Activated CD4-positive, alpha-beta T cell treated with anti-CD3 and anti-CD28 coated beads, Interleukin-2, amount 50 U/mL, for 4 hours (primary cell): ENCODE measurements at regions not wholly inside any gene's neighbourhood (a gene's known extent, or its start where the extent isn't known, plus 50 kb on each side); places are given as distances from the start of the nearest gene placed in this dataset.

Experiments used
- DNase-seq, 2 experiments: peaks; one replicate each; pipeline ENCODE4 v3.0.0-alpha.2; 2020

DNA sequence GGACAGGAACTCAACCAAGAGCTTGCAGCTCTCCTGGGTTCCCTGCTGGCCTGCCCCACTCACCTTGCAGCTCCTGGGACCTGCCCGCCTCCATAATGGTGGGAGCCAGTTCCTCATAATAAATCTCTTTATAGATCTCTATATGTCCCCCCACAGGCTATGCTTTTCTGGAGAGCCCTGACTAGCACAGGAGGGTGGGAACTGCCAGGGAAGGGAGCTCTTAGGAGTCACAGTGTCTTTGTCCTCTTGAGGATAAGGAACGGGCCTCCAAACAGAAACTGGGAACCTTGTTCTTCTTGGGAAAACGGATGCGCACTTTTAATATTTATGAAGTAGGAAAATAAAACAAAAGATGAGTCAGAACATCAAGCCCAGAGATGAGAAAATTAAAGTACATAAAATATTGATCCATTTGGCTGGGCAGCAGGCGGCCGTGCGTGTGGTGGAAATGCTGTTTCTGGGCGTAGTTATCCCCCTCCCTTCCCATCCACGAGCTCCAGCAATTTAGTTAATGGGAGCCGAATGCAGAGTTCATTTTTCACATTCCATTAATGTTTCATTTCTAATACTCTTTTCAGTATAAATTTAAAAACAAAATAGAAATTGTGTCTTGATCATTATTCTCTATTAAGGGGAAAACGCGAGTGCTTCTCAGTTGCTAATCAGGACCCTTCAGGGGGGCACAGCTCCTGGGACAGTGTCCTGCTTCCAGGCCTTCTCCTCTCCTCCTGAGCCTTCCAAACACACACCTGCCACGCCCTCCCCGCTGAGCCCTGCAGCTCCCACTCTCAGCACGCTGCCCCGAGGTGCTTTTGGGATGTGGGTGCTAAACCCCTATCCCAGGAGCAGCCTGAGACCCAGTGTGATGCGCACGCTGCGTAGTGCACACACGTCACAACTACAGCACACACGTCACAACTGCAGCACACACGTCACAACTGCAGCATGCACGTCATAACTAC, 323.3 kb upstream of the AJAP1 start:
- DNase-seq: no peak

- DNase-seq: no peak
Measured at GRCh38 chr1:4331767-4332163, 322.6 kb upstream of the AJAP1 start.

- DNase-seq: no peak
Measured at GRCh38 chr1:4336507-4336906, 317.9 kb upstream of the AJAP1 start.

- DNase-seq: no peak
Measured at GRCh38 chr1:4341421-4341820, 313.0 kb upstream of the AJAP1 start.

GRCh38 chr1:4344065-4344732, 310.2 kb upstream of the AJAP1 start:
- DNase-seq: no peak

- no peak for DNase-seq
Measured at GRCh38 chr1:4345094-4345493, 309.3 kb upstream of the AJAP1 start.

- no peak for DNase-seq
Measured at GRCh38 chr1:4346131-4346530, 308.3 kb upstream of the AJAP1 start.

DNA sequence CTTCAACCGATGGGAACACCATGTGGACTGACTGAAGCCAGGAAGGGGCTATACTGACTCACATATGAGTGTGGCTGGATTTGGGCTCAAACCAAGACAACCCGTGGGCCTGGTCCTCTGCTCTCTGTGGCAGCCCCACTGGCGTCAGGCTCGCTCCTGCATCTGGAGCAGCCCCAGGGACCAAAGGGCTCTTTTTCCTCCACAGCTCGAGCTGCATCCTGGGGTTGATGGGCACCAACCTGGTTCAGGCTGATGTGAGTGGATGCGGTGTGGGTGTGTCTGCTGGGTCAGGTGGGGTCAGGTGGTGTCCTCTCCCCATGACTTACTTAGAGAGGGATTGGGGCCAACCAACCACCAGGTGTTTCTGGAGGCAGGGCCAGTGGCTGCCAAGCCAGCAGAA, 303.0 kb upstream of the AJAP1 start:
- no peak for DNase-seq

GRCh38 chr1:4353090-4353856, 301.1 kb upstream of the AJAP1 start:
- DNase-seq: no peak

- no peak for DNase-seq
Measured at GRCh38 chr1:4355839-4356238, 298.6 kb upstream of the AJAP1 start.

- DNase-seq: no peak
Measured at GRCh38 chr1:4362314-4363044, 291.9 kb upstream of the AJAP1 start.

- DNase-seq: no peak
Measured at GRCh38 chr1:4366091-4366490, 288.3 kb upstream of the AJAP1 start.

DNA sequence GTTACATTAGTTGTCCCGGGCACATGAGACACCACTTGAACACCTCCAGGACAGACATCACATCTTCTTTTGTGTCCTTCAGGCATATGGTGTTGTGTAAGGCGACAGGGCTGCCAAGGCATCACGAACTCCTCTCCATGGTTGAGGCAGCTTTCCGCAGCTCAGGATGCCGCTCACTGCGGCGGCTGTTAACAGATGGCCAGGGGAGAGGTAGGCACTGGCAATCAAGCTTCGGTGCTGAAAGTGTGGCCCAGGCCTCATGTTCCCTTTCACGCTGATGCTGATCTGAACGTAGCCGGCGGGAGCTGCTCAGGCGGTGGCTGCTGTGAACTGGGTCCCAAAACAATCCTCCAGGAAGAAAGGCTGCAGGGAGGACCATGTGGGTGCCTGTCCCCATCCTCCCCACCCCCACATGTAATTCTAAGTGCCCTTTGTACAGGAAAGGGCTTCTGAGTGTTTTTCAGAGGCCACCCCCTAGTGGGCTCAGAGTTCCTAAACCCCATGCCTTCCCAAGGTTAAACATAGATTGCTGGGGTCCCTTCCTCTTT, 287.1 kb upstream of the AJAP1 start:
- no peak for DNase-seq

DNA sequence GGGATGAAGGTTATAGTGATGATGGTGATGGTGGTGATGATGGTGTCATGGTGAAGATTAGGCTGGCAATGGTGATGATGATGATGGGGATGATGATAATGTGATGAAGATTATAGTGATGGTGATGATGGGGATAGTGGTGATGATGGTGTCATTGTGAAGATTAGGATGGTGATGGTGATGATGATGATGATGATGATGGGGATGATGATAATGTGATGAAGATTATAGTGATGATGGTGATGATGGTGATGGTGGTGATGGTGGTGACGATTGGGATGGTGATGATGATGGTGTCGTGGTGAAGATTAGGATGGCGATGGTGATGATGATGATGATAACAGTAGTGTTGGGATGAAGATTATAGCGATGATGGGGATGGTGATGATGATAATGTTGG, 285.1 kb upstream of the AJAP1 start:
- DNase-seq: no peak

GRCh38 chr1:4371849-4372248, 282.6 kb upstream of the AJAP1 start:
- no peak for DNase-seq

GRCh38 chr1:4375812-4376211, 278.6 kb upstream of the AJAP1 start:
- no peak for DNase-seq

- DNase-seq: no peak
Measured at GRCh38 chr1:4379451-4380175, 274.8 kb upstream of the AJAP1 start.

- no peak for DNase-seq
Measured at GRCh38 chr1:4380564-4381168, 273.7 kb upstream of the AJAP1 start.

DNA sequence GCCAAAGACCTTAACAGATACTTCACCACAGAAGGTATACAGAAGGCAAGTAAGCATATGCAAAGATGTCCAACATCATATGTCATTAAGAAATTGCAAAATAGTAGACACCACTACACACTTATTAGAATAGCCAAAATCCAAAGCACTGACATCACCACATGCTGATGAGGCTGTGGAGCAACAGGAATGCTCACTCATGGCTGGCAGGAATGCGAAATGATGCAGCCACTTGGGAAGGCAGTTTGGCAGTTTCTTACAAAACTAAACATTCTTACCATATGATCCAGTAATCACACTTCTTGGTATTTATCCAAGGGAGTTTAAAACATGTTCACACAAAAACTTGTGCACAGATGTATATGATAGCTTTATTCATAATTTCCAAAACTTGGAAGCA, 261.2 kb upstream of the AJAP1 start:
- no peak for DNase-seq

- DNase-seq: no peak
Measured at GRCh38 chr1:4394366-4394765, 260.0 kb upstream of the AJAP1 start.

DNA sequence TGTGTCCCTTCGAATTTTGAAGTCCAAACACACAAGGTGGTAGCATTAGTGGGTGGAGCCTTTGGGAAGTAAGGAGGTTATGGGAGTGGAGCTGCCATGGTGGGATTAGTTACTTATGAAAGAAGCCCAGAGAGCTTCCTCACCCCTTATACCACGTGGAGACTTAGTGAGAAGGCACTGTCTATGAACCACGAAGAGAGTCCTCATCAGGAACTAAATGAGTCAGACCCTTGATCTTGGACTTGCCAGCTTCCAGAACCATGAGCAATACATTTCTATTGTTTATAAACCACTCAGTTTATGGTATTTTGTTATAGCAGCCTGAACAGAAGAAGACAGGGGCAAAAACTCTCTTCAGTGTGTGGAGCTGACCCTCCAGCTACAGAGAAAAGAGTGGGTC, 259.3 kb upstream of the AJAP1 start:
- DNase-seq: no peak
